ENCODE measurements at regions not wholly inside any gene's neighbourhood (a gene's known extent, or its start where the extent isn't known, plus 50 kb on each side); places are given as distances from the start of the nearest gene placed in this dataset.
A peak's percentile ranks its signal among the peaks of the same experiment; 100 is the strongest.
"Not testable (repeated sequence)": the region's sequence is repeated elsewhere in the genome, so short reads cannot be mapped to it uniquely, and the experiment has no call there.

- DNase-seq, result no peak
These were observed 661.1 kb upstream of the ZNF804A start for GRCh38 chr2:183937220-183937619.

- no peak for DNase-seq
These were observed 652.1 kb upstream of the ZNF804A start for GRCh38 chr2:183946193-183946592.

- peak; percentile 68 for DNase-seq
These were observed 649.5 kb upstream of the ZNF804A start for GRCh38 chr2:183948861-183949260.

- DNase-seq, result peak; percentile 59
These were observed 647.7 kb upstream of the ZNF804A start for GRCh38 chr2:183950673-183951072.

GRCh38 chr2:183951630-183952029 lies 646.7 kb upstream of the ZNF804A start:
- DNase-seq, result no peak

- DNase-seq, result no peak
These were observed 645.6 kb upstream of the ZNF804A start for GRCh38 chr2:183952741-183953140.

GRCh38 chr2:183963609-183964008 lies 634.7 kb upstream of the ZNF804A start:
- DNase-seq, result no peak

GRCh38 chr2:183964565-183964964 lies 633.8 kb upstream of the ZNF804A start:
- DNase-seq, result no peak

- no peak for DNase-seq
These were observed 630.6 kb upstream of the ZNF804A start for GRCh38 chr2:183967756-183968155.

GRCh38 chr2:183975676-183976075 lies 622.7 kb upstream of the ZNF804A start:
- not testable (repeated sequence) for DNase-seq

- no peak for DNase-seq
These were observed 613.5 kb upstream of the ZNF804A start for GRCh38 chr2:183984871-183985270.

GRCh38 chr2:183991968-183992367 lies 606.4 kb upstream of the ZNF804A start:
- no peak for DNase-seq

- no peak for DNase-seq
These were observed 605.3 kb upstream of the ZNF804A start for GRCh38 chr2:183993052-183993451.

GRCh38 chr2:183995632-183996031 lies 602.7 kb upstream of the ZNF804A start:
- DNase-seq, result peak; percentile 70

- DNase-seq, result peak; percentile 74
These were observed 601.2 kb upstream of the ZNF804A start for GRCh38 chr2:183996825-183997793.

GRCh38 chr2:183998041-183998796 lies 600.1 kb upstream of the ZNF804A start:
- no peak for DNase-seq

GRCh38 chr2:183998797-183999190 lies 599.5 kb upstream of the ZNF804A start:
- DNase-seq, result no peak

GRCh38 chr2:184004289-184004947 lies 593.9 kb upstream of the ZNF804A start:
- DNase-seq, result no peak

GRCh38 chr2:184004948-184005672 lies 593.2 kb upstream of the ZNF804A start:
- no peak for DNase-seq

GRCh38 chr2:184006998-184007397 lies 591.3 kb upstream of the ZNF804A start:
- no peak for DNase-seq

GRCh38 chr2:184026961-184027360 lies 571.4 kb upstream of the ZNF804A start:
- DNase-seq, result no peak

- DNase-seq, result no peak
These were observed 568.1 kb upstream of the ZNF804A start for GRCh38 chr2:184030245-184030644.

GRCh38 chr2:184030989-184031388 lies 567.3 kb upstream of the ZNF804A start:
- no peak for DNase-seq
